AG08395 (cell line): ENCODE measurements at regions not wholly inside any gene's neighbourhood (a gene's known extent, or its start where the extent isn't known, plus 50 kb on each side); places are given as distances from the start of the nearest gene placed in this dataset.

Experiments used
- DNase-seq: peaks from one replicate; pipeline ENCODE4 v3.0.0; 2012; ENCODE audit warnings: mixed read lengths, low spot score

DNA sequence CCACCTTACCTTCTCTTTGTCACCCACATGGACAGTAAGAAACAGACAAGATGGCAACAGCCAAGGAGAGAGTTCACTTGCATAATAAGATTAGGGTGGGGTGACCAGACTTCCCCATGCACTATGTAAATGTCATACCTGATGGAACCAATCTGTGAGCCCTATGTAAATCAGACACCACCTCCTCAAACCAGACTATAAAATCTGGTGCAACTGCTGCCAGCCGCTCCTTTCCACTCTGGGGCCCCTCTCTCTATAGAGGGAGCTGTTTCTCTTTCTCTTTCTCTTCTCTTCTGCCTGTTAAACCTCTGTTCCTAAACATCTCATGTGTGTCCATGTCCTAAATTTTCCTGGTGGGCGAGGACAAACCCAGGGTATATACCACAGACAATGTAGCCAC is 405.5 kb upstream of the CNTN4 start:
- no peak for DNase-seq

- DNase-seq = no peak
Observed at GRCh38 chr3:1696669-1697275, 401.9 kb upstream of the CNTN4 start.

GRCh38 chr3:1699361-1699920 is 399.2 kb upstream of the CNTN4 start:
- DNase-seq = no peak

DNA sequence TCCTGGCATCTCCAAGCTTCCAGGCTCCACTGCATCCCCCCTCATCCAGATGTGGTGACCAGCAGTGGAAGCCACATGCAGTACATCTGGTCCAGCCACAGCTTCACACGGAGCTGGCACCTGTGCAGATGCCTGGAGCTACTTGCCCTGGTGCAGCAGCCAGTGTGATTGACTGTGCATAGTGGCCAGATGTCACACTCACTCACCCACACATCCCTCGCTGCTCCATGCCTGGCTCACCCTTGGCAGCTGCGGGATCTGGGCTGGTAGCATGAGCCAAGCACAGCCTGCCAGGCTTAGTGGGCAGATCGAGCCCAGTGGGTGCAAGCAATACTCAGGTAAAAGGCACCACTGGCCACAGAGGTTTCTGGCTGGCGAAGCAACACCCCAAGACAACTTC is 398.0 kb upstream of the CNTN4 start:
- DNase-seq = no peak

DNA sequence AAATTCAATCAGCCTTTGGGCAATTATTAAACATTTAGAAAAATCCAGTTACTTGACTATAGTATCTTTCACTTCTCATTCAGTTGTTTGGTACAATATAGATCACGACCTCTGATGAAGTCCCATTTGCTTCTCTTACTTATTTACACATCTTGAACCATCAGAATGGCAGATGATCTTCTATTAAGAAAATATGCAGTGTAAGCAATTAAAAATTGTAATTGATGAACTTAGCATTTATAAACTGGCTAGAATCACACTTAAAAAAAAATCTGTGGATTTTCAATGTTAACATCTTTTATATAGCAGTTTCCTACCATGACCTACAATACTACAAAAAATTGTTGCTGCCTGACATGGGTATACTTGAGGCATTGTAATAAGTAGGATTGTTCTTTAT is 395.5 kb upstream of the CNTN4 start:
- no peak for DNase-seq

GRCh38 chr3:1710663-1711062 is 388.0 kb upstream of the CNTN4 start:
- DNase-seq = no peak

DNA sequence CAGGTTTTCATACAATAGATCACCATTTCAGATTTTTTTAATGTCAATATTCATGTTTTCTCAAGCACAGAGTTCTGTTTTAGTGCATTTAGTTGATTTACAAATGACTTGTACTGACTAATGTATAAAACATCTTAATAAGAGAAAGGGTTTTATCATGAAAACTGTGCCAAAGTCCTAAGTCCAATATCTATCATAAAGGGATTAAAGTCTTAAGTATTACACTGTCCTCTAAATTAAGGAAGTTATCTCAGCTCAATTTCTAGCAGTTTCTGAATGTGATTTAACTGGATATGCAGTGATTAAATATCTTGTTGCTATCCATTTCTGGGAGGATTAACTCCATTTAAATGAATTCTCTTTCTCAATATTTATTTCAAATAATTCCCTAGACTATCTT is 381.1 kb upstream of the CNTN4 start:
- no peak for DNase-seq

GRCh38 chr3:1723726-1724125 is 374.9 kb upstream of the CNTN4 start:
- DNase-seq = no peak

GRCh38 chr3:1726741-1727140 is 371.9 kb upstream of the CNTN4 start:
- DNase-seq = no peak

DNA sequence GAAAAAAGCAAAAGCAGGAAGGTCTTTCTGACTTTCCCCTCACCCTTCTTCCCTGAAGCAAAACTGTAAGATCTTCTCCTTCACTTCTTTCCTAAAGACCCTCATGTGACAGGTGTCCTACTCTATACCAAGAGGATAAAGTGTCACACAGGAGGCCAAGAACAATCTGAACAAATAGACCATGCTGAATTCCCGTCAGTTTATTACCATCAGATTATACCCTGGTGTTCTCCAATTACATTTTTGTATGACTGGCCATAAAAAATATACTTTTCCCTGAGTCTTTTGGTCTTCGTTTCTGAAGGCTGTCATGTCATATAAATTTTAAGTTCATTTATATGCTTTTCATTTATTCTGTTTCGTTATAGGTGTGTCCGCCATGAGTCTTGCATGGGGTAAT is 371.4 kb upstream of the CNTN4 start:
- DNase-seq = no peak

DNA sequence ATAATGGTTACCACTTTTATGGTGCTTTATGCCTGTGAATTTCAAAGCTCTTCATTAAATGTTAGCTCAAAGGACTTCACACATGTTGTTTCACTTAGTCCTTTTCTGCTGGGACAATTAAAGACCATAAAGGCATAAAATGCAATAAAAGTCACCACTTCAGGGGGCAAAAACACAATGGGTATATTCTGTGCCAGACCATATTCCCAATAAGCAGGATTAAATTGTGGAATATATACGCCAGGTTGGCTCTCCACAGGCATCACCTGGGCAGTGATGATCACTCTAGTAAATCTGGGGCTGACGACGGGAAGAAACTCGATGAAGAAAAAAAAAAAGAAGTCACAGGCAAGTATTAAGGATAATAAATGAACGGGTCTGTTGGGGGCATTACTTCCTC is 370.2 kb upstream of the CNTN4 start:
- no peak for DNase-seq

DNA sequence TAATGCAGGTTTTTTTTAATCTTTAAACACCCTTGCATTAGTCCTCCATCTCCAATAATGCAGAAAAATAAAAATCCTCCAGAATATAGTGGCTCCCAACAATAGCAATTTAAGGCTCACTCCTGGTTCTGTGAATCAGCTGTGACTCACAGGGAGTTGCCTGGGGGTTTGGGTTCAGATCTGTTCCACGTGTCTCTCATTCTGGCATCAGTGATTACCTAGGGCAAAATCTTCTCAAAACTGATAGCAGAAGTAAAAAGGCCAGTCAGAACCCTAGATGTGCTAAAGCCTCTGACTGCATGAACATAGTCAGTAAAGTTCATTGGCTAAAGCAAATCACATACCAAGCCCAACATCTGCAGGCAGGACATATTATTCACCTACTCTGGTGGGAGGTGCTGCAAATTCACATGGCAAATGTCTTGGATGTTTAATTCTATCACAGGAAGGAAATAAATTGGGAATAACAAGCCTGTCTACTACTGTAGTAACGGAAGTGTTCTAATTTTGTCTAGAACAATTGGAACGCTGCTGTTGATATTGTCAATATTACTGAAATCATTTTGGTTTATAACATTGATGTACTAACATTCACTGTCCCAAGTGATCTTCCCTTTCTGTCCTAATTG is 364.1 kb upstream of the CNTN4 start:
- DNase-seq = no peak

DNA sequence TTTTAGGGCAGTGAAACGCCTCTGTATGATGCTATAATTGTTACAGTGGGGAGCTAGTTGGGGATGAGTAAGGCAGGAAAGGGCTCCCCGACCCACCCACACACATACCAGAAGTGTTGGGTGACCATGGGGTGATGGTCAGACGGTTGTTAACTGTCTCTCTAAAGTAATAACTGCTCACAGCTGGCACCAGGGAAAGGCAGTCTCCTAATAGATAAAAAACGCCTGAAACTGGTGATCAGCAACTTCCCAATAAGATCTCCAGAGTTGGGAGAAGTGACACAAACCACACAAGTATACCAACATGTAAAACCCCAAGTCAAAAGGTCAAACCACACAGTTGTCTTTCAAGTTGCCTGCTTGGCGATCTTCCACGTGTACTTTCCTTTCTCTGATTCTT is 346.5 kb upstream of the CNTN4 start:
- no peak for DNase-seq

GRCh38 chr3:1766384-1766783 is 332.3 kb upstream of the CNTN4 start:
- no peak for DNase-seq

GRCh38 chr3:1773679-1774078 is 325.0 kb upstream of the CNTN4 start:
- DNase-seq = no peak

GRCh38 chr3:1774597-1774996 is 324.1 kb upstream of the CNTN4 start:
- DNase-seq = no peak

DNA sequence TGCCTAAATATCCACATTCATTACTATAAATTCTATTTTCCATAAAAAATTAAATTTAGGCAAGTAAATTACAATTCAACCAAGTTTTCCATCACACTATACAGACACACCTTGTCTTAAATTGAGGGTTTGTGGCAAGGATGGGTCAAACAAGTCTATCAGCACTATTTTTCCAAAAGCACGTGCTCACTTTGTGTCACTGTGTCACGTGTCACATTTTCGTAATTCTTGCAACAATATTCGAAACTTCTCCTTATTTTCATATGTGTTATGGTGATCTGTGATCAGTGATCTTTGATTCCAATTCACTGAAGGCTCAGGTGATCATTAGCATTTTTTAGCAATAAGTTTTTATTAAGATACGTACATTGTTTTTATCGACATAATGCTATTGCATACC is 323.3 kb upstream of the CNTN4 start:
- no peak for DNase-seq

DNA sequence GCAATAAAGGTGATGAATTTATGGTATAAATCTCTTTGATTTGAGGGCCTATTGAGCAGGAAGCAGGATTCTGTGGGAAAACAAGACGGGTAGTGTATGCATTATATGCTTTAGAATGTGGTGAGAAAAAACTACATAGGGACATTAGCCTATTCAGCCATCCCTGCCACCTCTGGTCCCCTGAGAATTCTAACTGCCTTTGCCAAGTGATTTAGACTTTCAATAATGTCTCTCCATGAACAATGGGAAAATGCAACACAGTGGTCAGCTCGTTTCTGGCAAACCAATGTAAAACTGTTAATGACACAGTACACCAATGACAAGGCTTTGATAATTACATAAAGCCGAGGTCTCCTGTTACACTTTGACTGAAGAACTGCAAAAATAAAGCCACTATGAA is 314.7 kb upstream of the CNTN4 start:
- no peak for DNase-seq

DNA sequence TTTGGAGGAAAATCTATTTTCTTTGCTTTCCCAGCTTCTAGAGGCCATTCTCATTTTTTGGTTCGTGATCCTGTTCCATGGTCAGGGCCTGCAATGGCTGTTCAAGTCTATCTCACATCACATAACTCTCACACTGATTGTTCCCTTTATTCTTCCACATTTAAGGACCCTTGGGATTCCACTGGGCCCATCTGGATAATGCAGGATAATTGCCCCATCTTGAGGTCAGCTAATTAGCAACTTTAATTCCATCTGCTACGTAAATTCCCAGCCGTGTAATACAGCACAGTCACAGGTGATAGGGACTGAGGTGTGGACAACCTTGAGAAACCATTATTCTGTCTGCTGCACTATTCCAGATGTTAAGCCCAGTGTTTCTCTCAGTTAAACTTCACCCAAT is 311.6 kb upstream of the CNTN4 start:
- no peak for DNase-seq

DNA sequence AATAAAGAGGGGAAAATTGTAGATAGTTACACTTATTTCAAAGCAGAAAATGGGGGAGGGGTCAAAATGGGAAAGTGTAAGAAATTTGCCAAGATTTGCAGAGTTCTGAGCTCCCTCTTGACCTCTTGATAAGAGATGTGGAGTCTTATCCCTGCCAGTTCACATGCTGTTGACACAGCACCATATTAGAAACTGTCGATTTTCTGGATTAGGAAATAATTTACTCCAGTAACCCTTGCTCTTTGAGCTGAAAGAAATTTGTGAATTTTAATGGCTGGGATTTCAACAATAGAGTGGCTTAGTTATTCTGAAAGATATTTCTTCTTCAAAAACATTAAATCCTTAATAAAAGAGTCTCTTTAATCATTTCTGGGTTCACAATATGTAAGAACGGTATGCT is 306.2 kb upstream of the CNTN4 start:
- DNase-seq = no peak

DNA sequence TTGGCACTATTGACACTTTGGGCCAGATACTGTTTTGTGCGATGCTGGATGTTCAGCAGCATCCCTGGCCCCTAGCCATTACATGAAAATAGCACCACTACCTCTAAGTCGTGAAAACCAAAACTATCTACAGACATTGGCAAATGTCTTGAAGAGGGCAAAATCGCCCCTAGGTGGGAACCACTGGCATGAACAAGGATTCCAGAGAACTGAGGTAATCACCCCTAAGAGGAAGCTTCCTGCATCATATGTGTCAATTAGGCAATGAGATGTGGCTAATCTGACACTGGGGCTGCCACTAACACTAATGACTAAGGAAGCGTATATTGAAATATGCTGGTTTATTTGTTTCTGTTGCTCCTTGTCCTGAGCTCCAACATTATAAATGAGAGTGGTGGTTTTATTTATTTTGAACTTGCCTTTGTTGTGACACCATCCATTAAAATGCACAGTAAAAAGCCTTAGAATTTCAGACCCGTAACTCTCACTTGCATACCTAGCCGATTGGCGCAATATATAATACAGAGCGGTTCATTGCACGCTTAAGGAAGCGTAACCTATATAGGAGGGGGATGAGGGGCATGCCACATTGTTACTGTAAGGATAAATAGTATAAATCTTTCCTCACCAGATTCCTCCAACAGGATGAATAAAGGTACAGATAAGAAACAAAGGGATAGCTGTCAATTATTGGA is 299.8 kb upstream of the CNTN4 start:
- no peak for DNase-seq

DNA sequence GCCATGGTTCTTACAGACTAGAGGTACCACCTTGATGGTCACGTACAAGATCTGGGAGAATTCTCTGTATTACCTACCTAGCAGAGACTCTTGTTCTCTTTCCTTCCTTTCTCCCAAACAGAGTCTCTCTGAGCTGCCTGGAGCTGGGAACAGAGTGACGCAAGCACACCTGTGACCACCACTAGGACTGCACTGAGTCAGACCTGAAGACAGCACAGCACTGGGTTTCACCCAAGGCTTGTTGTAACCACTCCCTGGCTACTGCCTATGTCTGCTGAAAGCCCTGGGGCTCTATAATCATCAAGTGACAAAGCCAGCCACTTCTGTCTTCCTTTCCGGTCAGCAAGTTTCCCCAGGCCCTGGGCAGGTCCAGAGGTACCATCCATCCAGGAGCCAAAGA is 293.3 kb upstream of the CNTN4 start:
- DNase-seq = no peak

DNA sequence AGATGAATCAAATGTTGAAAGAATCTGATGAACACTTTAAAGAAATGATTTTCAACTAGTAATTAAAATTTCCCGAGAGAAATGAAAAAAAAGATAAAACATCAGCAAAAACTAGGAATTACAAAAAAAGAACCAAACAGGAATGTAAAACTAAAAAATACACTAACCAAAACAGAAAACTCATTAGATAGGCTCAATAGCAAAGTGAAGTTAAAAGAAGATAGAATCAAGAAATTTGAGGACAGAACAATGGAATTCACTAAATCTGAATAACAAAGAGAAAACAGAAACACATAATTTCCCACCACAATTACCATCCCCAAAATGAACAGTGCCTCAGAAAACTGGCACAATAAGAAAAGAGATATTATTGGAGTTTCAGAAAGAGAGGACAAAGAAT is 290.1 kb upstream of the CNTN4 start:
- DNase-seq = no peak

DNA sequence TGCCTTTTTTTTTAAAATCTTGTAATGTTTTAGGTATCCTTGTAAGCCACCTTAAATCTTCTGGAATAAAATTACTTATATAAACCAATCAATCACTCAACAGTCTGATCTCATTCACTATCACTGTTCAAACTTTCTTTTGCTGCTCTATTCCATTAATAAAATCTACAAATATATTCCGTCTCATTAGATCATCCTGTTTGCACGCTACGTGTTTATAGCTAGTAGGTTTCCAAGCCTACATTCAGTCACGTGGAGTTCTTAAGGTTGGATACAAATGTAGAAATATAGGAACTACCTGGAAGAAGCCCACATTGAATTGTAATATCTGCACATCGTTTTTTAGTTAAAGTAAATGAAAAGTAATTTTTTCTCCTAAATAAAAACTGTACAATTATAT is 274.8 kb upstream of the CNTN4 start:
- no peak for DNase-seq
